GM23248 (cell line): ENCODE measurements at regions not wholly inside any gene's neighbourhood (a gene's known extent, or its start where the extent isn't known, plus 50 kb on each side); places are given as distances from the start of the nearest gene placed in this dataset.

Source experiments
- EZH2 ChIP-seq: fragments of 200-600 bp; sonication (generic); IDR thresholded peaks from 2 replicates; pipeline ENCODE4 v1.6.1; 2018; ENCODE audit warnings: antibody characterized with exemption, mild to moderate bottlenecking; ENCODE audit not compliant: insufficient read depth, poor library complexity, severe bottlenecking
- EZH2phosphoT487 ChIP-seq: fragments of 200-600 bp; sonication (generic); IDR thresholded peaks from 2 replicates; pipeline ENCODE4 v1.6.1; 2018; ENCODE audit warnings: antibody characterized with exemption, moderate library complexity, mild to moderate bottlenecking, low read depth; ENCODE audit not compliant: insufficient read depth

- TF ChIP-seq EZH2 (no peak), EZH2phosphoT487 (no peak)
Observed at GRCh38 chr10:58994226-58995057, 182.0 kb upstream of the PHYHIPL start.
